ENCODE measurements at regions not wholly inside any gene's neighbourhood (a gene's known extent, or its start where the extent isn't known, plus 50 kb on each side); places are given as distances from the start of the nearest gene placed in this dataset.
"Not testable (repeated sequence)": the region's sequence is repeated elsewhere in the genome, so short reads cannot be mapped to it uniquely, and the experiment has no call there.

DNA sequence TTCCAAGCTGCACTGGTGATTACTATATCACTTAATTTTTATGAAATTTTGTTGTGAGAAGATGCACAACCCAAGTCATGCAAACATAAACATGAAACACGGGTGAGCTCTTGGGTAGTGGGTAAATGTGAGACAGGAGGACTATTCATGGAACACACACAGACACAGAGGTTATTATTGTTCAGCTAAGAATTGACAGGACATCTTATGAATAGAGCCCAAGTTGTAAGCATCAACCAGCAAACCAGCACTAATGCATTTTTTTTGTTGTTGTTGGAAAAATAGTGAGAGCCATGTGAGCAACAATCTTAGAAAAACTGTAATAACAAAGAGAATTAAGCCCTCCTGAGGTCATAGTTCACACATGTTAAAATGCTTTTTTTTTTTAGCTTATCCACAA lies 1179.7 kb downstream of the GATA3 start:
- no peak for DNase-seq (ENCODE audit: low read depth in 1 of 2, low spot score in 1 of 2)

GRCh38 chr10:9238041-9238440 lies 1183.6 kb downstream of the GATA3 start:
- no peak for DNase-seq (ENCODE audit: low read depth in 1 of 2, low spot score in 1 of 2)

GRCh38 chr10:9239298-9239697 lies 1184.8 kb downstream of the GATA3 start:
- DNase-seq (ENCODE audit: low read depth in 1 of 2, low spot score in 1 of 2): no peak

DNA sequence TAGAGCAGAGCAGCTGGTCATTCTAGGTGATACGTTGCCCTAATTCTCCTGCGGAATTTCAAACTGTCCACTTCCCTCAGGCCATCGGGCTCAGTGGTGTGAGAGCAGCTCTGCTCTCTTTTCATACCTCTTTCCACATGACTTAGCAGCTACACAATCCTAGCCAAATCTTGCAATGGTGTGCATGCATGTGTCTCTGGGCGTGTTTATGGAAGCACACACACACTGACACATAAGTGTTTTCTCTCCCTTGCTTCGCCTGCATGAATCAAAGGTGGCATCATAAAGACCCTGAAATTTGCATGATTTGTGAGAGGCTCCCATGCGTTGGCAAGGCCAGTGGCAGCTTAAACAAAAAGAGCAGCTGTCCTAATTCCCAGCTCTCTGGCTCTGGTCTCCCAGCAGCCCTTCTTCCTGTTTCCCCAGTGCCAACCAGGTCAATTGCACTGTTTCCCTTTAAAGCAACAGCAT lies 1189.5 kb downstream of the GATA3 start:
- no peak for DNase-seq (ENCODE audit: low read depth in 1 of 2, low spot score in 1 of 2)

DNA sequence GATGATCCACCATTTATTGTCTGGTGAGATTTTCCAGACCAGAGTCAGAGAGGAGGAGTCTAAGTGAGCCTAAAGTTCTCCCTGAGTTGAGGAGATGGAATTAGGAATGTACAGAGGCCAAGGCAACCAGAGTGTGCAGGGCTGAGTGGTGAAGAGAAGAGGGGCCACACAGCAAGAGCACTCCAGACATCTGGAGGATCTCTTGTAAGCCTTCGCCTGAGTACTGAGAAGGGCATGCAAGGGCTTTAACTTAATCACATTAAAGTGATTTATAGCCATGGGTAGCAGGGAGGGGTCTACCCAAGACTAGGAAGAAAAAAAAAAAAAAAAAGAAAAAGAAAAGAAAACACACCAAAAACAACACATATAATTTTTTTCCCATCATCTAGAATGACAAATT lies 1190.4 kb downstream of the GATA3 start:
- no peak for DNase-seq (ENCODE audit: low read depth in 1 of 2, low spot score in 1 of 2)

DNA sequence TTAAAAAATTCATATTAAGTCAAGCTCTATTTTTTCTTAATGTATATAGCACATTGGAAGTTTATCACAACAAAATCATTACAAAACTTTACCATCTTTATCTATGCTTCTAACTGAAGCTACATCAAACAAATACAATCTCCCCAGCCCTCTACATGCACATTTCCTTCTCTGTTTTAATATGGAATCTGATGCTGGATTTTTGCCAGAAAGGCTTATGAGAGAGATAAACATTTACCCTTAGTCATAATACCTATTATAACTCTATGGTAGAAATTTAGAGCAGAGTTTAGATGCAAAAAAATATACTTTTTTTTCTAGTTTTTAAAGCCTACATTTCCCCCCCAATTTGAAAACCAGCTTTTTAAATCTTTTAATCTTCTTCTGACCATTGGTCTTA lies 1198.6 kb downstream of the GATA3 start:
- DNase-seq (ENCODE audit: low read depth in 1 of 2, low spot score in 1 of 2): no peak

DNA sequence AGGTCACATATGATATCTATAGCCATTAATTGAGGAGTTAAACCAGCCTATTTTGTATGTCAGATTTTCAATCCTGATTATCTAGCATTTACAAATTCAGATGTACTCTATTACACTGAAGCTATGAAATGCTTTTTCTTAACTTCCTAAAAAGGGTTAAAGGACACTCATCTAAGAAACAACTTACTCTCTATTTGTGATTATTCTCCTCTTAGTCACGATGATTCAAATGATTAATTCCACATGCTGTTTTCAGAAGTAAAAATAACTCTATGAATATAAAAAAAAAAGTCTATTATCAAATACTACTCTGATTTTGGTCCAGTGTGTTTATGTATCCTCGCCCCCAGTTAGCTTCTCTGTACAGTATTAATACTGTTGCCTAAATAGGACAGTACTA lies 1199.9 kb downstream of the GATA3 start:
- DNase-seq (ENCODE audit: low read depth in 1 of 2, low spot score in 1 of 2): no peak

GRCh38 chr10:9260690-9261089 lies 1206.2 kb downstream of the GATA3 start:
- DNase-seq (ENCODE audit: low read depth in 1 of 2, low spot score in 1 of 2): no peak

- no peak for DNase-seq (ENCODE audit: low read depth in 1 of 2, low spot score in 1 of 2)
Measured at GRCh38 chr10:9262770-9263169, 1208.3 kb downstream of the GATA3 start.

DNA sequence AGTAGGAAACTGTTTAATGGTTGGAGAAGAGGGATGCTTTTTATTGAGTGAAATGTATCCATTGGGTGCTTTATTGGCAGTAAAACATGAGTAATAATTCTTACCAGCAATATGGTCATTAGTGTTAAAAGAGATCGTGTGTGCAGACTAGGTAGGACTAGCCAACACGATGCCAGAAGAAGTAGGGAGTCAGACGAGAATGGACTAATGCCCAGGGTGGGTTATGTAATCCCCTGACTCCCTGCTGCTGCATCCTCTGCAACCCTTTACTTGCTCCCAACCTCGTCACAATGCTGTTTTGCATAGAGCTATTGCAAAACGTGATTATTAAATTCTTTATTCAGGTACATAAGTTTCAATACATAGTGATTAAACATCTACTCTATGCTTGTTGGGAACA lies 1213.7 kb downstream of the GATA3 start:
- DNase-seq (ENCODE audit: low read depth in 1 of 2, low spot score in 1 of 2): no peak

DNA sequence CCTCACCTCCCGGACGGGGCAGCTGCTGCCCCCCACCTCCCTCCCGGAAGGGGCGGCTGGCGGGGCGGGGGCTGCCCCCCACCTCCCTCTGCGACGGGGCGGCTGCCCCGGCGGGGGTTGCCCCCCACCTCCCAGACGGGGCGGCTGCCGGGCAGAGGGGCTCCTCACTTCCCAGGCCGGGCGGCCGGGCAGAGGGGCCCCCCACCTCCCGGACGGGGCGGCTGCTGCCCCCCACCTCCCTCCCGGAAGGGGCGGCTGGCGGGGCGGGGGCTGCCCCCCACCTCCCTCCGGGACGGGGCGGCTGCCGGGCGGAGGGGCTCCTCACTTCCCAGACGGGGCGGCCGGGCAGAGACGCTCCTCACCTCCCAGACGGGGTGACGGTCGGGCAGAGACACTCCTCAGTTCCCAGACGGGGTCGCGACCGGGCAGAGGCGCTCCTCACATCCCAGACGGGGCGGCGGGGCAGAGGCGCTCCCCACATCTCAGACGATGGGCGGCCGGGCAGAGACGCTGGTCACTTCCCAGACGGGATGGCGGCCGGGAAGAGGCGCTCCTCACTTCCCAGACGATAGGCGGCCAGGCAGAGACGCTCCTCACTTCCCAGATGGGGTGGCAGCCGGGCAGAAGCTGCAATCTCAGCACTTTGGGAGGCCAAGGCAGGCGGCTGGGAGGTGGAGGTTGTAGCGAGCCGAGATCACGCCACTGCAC lies 1218.8 kb downstream of the GATA3 start:
- not testable (repeated sequence) for DNase-seq (ENCODE audit: low read depth in 1 of 2, low spot score in 1 of 2)

GRCh38 chr10:9274206-9274755 lies 1219.8 kb downstream of the GATA3 start:
- no peak for DNase-seq (ENCODE audit: low read depth in 1 of 2, low spot score in 1 of 2)

DNA sequence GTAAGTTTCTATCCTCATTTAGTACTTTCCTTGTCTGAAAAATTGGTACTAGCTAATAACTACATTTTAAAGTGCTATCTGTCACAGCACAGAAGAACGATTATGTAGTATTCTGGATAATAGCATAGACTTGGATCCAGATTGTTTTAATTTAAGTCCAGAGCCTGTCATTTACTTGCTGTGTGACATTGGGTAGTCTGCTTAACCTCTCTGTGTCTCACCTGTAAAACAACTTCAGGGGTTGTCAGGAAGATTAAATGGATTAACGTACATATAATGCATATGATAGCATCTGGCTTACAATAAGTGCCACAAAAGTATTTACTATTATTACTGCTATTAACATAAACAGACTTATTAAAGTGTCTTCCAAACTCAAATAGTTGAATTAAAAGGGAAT lies 1221.4 kb downstream of the GATA3 start:
- no peak for DNase-seq (ENCODE audit: low read depth in 1 of 2, low spot score in 1 of 2)

GRCh38 chr10:9285690-9286089 lies 1231.2 kb downstream of the GATA3 start:
- DNase-seq (ENCODE audit: low read depth in 1 of 2, low spot score in 1 of 2): no peak

- no peak for DNase-seq (ENCODE audit: low read depth in 1 of 2, low spot score in 1 of 2)
Measured at GRCh38 chr10:9289811-9290210, 1235.3 kb downstream of the GATA3 start.

- DNase-seq (ENCODE audit: low read depth in 1 of 2, low spot score in 1 of 2): no peak
Measured at GRCh38 chr10:9291081-9291480, 1236.6 kb downstream of the GATA3 start.

DNA sequence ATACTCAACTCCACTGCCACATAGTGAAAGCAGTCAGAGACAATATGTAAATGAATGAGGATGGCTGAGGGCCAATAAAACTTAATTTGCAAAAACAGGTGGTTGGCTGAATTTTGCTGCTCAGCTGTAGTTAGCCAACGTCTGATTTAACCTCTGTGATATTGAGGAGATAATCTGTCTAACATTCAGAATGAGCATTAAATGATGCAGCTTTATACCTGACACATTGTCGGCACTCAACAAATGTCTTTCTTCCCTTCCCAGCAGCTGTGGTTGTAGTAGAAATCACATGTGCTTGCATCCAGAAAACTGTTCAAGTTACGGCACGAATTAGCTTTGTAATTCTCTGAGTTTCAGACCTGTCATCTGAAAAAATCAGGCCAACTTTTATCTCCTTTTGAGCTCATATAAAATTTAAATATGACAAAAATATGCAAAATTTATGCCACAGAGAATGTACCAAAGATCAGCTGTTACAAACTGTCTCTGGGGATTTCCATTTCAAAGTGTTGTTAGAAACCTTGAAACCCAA lies 1239.7 kb downstream of the GATA3 start:
- no peak for DNase-seq (ENCODE audit: low read depth in 1 of 2, low spot score in 1 of 2)

GRCh38 chr10:9294865-9295264 lies 1240.4 kb downstream of the GATA3 start:
- no peak for DNase-seq (ENCODE audit: low read depth in 1 of 2, low spot score in 1 of 2)

GRCh38 chr10:9296190-9296589 lies 1241.7 kb downstream of the GATA3 start:
- no peak for DNase-seq (ENCODE audit: low read depth in 1 of 2, low spot score in 1 of 2)

DNA sequence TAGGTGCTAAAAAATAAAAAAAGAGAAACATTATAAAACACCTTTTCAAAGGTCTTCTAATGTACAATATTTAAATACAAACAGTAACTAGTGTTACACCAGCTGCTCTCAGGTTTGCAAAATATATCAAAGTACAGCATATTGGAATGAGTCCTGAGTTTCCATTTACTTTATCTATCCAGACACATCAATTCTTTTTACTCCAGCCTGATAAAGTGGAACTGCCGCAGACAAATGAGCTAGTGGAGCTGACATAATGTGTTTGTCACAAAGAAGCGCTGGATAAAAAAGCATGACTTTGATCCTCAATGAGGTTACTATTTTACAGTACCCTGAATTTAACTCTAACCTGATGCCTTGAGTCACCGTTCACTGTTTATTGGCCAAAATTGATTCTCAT lies 1243.1 kb downstream of the GATA3 start:
- DNase-seq (ENCODE audit: low read depth in 1 of 2, low spot score in 1 of 2): no peak

GRCh38 chr10:9299966-9300365 lies 1245.5 kb downstream of the GATA3 start:
- DNase-seq (ENCODE audit: low read depth in 1 of 2, low spot score in 1 of 2): no peak

DNA sequence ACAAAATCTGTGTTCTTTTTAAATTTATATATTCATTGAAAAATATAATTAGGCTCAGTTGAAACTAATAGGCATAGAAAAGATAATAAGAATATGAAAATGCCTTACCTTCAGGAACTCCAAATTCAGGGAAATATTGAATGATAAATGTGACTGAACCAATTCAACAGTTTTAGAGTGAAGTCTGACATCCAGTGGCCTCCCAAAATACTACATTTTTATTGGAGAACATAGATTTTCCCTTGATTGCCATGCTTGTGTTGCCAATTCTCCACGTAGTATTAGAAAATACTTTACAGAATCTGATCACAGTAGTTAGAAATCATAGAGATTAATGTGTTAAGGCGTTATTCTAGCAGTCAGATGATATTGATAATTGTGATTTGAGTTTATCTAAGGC lies 1246.7 kb downstream of the GATA3 start:
- no peak for DNase-seq (ENCODE audit: low read depth in 1 of 2, low spot score in 1 of 2)

- no peak for DNase-seq (ENCODE audit: low read depth in 1 of 2, low spot score in 1 of 2)
Measured at GRCh38 chr10:9301554-9301953, 1247.1 kb downstream of the GATA3 start.

Measured in activated T-helper 1 cell treated with anti-CD3 and anti-CD28 coated beads, Interleukin-2, amount 50 U/mL, for 16 hours (primary cell).